GM19025 (cell line): ENCODE measurements at regions not wholly inside any gene's neighbourhood (a gene's known extent, or its start where the extent isn't known, plus 50 kb on each side); places are given as distances from the start of the nearest gene placed in this dataset.

Source experiments
- ATAC-seq: cut with Tn5 transposase; IDR thresholded peaks from one replicate; pipeline ENCODE4 v1.9.1; 2021; ENCODE audit warnings: mild to moderate bottlenecking, low read depth, moderate library complexity; ENCODE audit not compliant: unreplicated experiment

DNA sequence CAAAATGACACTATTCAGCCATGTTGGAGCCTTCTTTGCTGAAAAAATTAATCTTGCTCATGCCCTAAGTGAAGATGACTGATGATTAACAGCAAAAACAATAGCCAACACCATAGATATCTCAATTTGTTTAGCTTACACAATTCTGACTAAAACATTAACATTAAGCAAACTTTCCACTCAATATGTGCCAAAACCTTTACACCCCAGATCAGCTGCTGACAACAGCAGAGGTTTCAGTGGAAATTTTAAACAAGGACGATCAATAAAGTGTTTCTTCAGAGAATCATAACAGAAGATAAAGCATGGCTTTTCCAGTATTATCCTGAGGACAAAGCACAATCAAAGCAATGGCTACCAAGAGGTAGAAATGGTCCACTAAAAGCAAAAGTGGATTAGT is 254.4 kb upstream of the GRAMD2B start:
- no peak for ATAC-seq

GRCh38 chr5:126171916-126172315 is 251.3 kb upstream of the GRAMD2B start:
- ATAC-seq = no peak

DNA sequence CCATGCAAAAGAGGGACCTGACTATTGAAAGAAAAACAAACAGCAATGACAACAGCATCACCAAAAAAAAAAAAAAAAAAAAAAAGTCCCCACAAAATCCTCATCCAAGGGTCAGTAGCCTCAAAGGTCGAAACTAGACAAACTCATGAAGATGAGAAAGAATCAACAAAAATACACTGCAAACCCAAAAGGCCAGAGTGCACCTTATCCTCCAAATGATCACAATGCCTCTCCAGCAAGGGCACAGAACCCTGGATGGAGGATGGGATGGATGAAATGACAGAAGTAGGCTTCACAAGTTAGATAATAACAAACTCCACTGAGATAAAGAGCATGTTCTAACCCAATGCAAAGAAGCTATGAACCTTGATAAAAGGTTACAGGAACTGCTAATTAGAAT is 250.4 kb upstream of the GRAMD2B start:
- ATAC-seq = no peak

DNA sequence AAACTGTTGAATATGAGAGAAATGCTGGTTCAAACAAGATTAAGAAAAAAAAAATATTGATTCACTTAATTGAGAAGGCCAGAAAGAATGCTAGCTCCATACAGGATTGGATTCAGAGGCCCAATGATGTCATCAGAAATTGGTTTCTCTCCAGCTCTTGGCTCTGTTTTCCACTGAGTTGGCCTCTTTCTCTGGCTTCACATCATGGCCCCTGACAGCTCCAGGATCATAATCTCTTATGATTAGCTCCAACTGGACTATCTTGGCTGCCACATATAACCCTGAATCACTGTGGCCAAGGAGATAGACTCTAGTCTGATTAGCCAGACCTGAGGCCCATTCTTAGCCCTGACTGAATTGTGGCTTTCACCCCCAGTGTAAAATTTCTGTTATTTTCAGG is 244.7 kb upstream of the GRAMD2B start:
- ATAC-seq = no peak

GRCh38 chr5:126182971-126183695 is 240.1 kb upstream of the GRAMD2B start:
- no peak for ATAC-seq

DNA sequence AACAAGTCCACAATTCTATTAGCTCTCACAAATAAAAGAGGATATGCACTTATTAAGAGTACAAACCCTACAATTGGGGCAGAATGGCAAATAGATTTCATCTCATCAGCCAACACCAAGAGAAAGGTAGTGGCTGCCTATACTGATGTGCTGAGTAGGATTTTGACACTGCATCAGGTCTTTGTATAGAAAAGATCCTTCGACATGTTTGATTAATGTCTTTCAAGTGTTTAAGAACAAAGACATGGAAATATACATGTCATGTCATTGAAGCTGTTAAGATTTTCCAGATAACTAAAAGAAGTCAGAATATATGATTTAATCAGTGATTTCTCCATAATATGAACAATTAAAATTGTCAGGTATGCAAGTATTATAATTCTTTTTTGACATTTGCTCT is 238.7 kb upstream of the GRAMD2B start:
- ATAC-seq = no peak

- no peak for ATAC-seq
Observed at GRCh38 chr5:126186210-126186609, 237.0 kb upstream of the GRAMD2B start.

DNA sequence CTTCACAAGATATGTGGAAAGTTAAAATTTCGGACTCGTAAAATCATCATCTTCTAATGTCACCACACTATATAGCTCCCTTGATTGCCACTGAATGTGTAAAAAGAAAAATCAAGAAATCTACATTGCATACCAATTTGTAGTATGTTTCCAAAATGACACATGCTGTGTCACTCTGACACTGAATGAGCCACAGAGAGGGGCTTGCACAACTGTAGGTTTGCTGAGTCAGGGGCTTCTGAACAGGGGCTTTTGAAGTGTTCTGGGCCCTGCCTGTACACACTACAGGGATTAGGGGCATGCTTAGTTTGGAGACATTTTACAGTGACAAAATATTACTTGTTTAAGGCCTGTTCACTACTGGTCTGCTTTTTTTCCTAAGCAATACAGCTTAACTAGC is 234.4 kb upstream of the GRAMD2B start:
- no peak for ATAC-seq

- no peak for ATAC-seq
Observed at GRCh38 chr5:126189231-126189630, 234.0 kb upstream of the GRAMD2B start.

DNA sequence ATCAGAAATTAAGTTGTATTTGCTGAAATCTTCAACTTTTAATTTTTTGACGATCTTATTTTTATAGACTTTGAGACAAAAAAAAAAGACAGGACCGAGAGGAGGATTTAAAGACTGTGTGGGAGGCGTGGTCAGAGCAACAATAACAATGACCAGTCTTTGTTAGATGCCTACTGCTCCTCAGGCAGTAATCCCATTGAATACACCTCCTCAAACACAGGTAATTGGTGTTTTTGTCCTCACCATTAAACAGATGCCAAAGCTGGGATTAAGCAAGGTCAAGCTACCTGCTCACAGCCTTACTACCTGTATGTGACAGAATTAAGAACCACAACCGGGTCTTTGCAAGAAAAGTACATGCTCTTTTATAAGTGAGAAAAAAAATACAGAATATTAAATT is 233.3 kb upstream of the GRAMD2B start:
- ATAC-seq = no peak

DNA sequence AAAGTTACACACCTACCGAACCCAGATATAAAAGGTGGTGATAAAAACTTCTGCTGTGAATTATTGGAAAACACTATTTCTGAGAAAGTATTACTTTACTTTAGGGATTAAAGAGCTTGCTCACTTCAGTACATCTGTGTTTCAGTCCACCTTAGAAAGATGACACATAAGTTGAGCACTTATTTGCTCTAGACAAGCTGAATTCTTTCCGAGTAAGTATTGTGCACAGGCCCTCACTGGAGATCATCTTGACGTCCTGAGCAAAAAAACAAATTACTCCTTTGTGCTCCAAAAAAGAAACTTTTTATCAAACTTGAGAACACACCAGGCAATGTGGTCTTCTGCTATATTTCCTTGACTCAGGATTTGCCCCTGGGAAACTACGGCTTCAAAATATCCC is 231.0 kb upstream of the GRAMD2B start:
- no peak for ATAC-seq

GRCh38 chr5:126195410-126196100 is 227.7 kb upstream of the GRAMD2B start:
- no peak for ATAC-seq

DNA sequence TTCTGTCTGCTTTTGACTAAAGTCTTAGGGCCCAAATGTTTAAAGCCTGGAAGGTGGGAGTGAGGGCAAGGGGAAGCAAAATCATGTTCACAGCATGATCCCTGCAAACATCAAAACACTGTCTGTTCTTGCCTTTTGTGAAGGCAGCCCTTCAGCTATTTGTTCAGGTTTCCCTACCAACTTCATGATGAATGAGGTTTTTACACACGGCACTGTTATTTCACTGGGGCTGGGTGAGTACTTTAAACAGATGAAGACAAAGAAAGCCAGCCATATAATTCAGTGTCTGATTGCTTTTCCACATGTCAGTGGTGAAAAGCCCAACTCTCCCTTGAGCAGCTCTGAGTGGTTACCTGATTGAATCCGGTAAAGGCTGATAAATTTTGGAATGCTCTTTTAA is 224.7 kb upstream of the GRAMD2B start:
- ATAC-seq = no peak

DNA sequence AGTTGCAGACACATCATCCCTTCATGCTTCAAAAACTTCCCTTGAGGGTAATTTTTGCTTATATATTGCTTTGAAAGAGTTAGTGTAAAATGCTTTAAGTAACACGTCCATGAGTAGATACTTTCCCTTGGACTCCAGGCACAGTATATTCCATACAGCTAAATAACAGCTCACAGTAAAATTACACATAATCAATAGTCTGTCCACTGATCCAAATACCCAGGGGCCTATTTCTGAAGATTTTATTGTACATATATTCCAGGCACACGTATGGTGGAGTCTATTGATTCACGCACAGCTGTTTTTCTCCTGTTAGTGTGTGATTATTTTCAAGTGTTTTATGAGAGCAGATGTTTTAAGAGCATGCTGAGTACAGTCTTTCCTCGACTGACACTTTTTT is 223.7 kb upstream of the GRAMD2B start:
- no peak for ATAC-seq

DNA sequence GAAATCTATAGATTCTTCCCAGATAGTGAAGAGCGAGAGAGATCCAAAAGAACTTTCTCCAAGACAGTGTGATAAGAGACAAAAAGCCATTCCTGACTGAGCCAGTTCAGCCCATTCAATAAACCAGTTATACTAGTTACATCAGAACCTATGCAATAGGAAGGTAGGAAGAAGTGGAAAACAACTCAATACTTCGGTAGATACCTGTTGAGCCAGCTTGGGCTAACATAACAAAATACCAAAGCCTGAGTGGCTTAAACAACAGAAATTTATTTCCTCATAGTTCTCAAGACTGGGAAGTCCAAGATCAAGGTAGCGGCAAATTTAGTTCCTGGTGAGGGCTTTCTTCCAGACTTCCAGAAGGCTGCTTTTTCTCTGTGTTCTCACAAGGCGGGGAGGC is 214.5 kb upstream of the GRAMD2B start:
- no peak for ATAC-seq

DNA sequence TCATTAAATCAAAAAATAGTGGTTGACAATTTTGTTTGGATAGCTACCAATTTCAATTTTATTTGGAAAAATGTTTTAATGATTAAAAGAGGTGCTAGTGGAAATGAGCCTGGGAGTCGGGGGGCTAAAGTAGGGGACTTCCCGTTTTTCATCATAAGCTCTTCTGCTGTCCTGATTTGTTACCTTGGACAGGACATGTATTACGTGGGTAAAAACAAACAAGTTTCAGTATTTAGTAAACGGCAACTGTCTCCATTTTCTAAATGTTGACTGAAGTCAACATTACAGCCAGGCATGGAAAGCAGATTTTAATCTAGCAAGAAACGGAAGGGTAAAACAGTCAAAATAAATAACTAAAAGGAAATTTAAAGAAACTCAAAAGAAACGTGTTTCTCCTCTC is 212.3 kb upstream of the GRAMD2B start:
- no peak for ATAC-seq

GRCh38 chr5:126219616-126220015 is 203.6 kb upstream of the GRAMD2B start:
- ATAC-seq = no peak

- ATAC-seq = no peak
Observed at GRCh38 chr5:126220725-126221124, 202.5 kb upstream of the GRAMD2B start.

GRCh38 chr5:126228934-126229333 is 194.3 kb upstream of the GRAMD2B start:
- no peak for ATAC-seq

- no peak for ATAC-seq
Observed at GRCh38 chr5:126233256-126233655, 190.0 kb upstream of the GRAMD2B start.

- ATAC-seq = no peak
Observed at GRCh38 chr5:126234563-126235195, 188.5 kb upstream of the GRAMD2B start.

- ATAC-seq = no peak
Observed at GRCh38 chr5:126235628-126236027, 187.6 kb upstream of the GRAMD2B start.
